Trophoblast cell (in vitro differentiated cells and primary cell): ENCODE measurements at regions not wholly inside any gene's neighbourhood (a gene's known extent, or its start where the extent isn't known, plus 50 kb on each side); places are given as distances from the start of the nearest gene placed in this dataset.

ENCODE experiments used
- DNase-seq, 2 donors: peaks; one replicate each; pipeline ENCODE4 v3.0.0-alpha.2; 2016
- H2AFZ ChIP-seq: 2 replicates; pipeline ENCODE4 v1.6.1; 2013; ENCODE audit warnings: low read length, moderate library complexity, mild to moderate bottlenecking; ENCODE audit not compliant: insufficient read depth, poor library complexity
- H2AK5ac ChIP-seq: 2 replicates; pipeline ENCODE4 v1.6.1; 2013; ENCODE audit warnings: mild to moderate bottlenecking, low read length
- H2BK120ac ChIP-seq: 2 replicates; pipeline ENCODE4 v1.6.1; 2013; ENCODE audit warnings: low read length, mild to moderate bottlenecking, moderate library complexity; ENCODE audit not compliant: insufficient read depth, poor library complexity
- H2BK12ac ChIP-seq: 2 replicates; pipeline ENCODE4 v1.6.1; 2013; ENCODE audit warnings: mild to moderate bottlenecking, low read length, moderate library complexity
- H2BK5ac ChIP-seq: 2 replicates; pipeline ENCODE4 v1.6.1; 2013; ENCODE audit warnings: low read length, low read depth, moderate library complexity, mild to moderate bottlenecking; ENCODE audit not compliant: poor library complexity
- H3K14ac ChIP-seq: 2 replicates; pipeline ENCODE4 v1.6.1; 2013; ENCODE audit warnings: mild to moderate bottlenecking, low read length
- H3K18ac ChIP-seq: 2 replicates; pipeline ENCODE4 v1.6.1; 2013; ENCODE audit warnings: mild to moderate bottlenecking, low read length
- H3K23ac ChIP-seq: 2 replicates; pipeline ENCODE4 v1.6.1; 2013; ENCODE audit warnings: low read length
- H3K27ac ChIP-seq: 2 replicates; pipeline ENCODE4 v1.5.1; 2013; ENCODE audit warnings: low read depth, mild to moderate bottlenecking, inconsistent platforms, low read length, moderate library complexity
- H3K27me3 ChIP-seq: 2 replicates; pipeline ENCODE4 v1.6.1; 2013; ENCODE audit warnings: inconsistent platforms, mild to moderate bottlenecking, low read length, moderate library complexity; ENCODE audit not compliant: insufficient read depth
- H3K36me3 ChIP-seq, 2 experiments: 1 replicate in 1 of 2; 2 replicates in 1 of 2; pipeline ENCODE4 v1.6.1; 2013; ENCODE audit warnings: low read length in 2 of 2, mild to moderate bottlenecking in 2 of 2, moderate library complexity in 1 of 2; ENCODE audit not compliant: insufficient read depth in 2 of 2, control insufficient read depth in 1 of 2
- H3K4ac ChIP-seq: 2 replicates; pipeline ENCODE4 v1.6.1; 2013; ENCODE audit warnings: low read depth, mild to moderate bottlenecking, low read length, moderate library complexity
- H3K4me1 ChIP-seq, 2 experiments: 1 replicate in 1 of 2; 2 replicates in 1 of 2; pipeline ENCODE4 v1.6.1; 2013; ENCODE audit warnings: low read length in 2 of 2, mild to moderate bottlenecking in 2 of 2, moderate library complexity in 1 of 2; ENCODE audit not compliant: insufficient read depth in 2 of 2, control insufficient read depth in 1 of 2
- H3K4me2 ChIP-seq: 2 replicates; pipeline ENCODE4 v1.6.1; 2013; ENCODE audit warnings: inconsistent platforms, mild to moderate bottlenecking, low read length, moderate library complexity
- H3K4me3 ChIP-seq: 2 replicates; pipeline ENCODE4 v1.5.1; 2013; ENCODE audit warnings: mild to moderate bottlenecking, low read depth, low read length, inconsistent platforms
- H3K79me1 ChIP-seq: one replicate; pipeline ENCODE4 v1.6.1; 2013; ENCODE audit warnings: low read length
- H3K79me2 ChIP-seq: 2 replicates; pipeline ENCODE4 v1.6.1; 2013; ENCODE audit warnings: low read length, mild to moderate bottlenecking; ENCODE audit not compliant: control insufficient read depth, insufficient read depth, poor library complexity
- H3K9ac ChIP-seq: 2 replicates; pipeline ENCODE4 v1.6.1; 2013; ENCODE audit warnings: mild to moderate bottlenecking, low read length
- H3K9me3 ChIP-seq: 2 replicates; pipeline ENCODE4 v1.6.1; 2013; ENCODE audit warnings: low read depth, mild to moderate bottlenecking, control low read depth, inconsistent platforms, low read length; ENCODE audit not compliant: insufficient read depth
- H4K12ac ChIP-seq: 2 replicates; pipeline ENCODE4 v1.6.1; 2013; ENCODE audit warnings: low read depth, mild to moderate bottlenecking, low read length, moderate library complexity
- H4K8ac ChIP-seq: 2 replicates; pipeline ENCODE4 v1.6.1; 2013; ENCODE audit warnings: low read depth, mild to moderate bottlenecking, low read length, moderate library complexity
- H4K91ac ChIP-seq: one replicate; pipeline ENCODE4 v1.6.1; 2013; ENCODE audit warnings: low read depth, mild to moderate bottlenecking, low read length, moderate library complexity
- WGBS: extraction: QIAGEN DNeasy Blood & Tissue Kit; methylation state at CpG from one replicate; pipeline ENCODE4 v1.1.7; 2013; ENCODE audit warnings: missing lambda C conversion rate; ENCODE audit not compliant: insufficient read length, insufficient coverage; ENCODE audit errors: extremely low coverage; 5-methylcytosine and 5-hydroxymethylcytosine counted together

GRCh38 chr20:11130554-11131166, 456.9 kb upstream of the JAG1 start:
- Histone ChIP-seq H3K9ac (no peak overlapping the region), H3K79me1 (no peaks in the 10 kb centered on the region), H4K91ac (no peak overlapping the region), H3K4me3 (no peak overlapping the region), H3K79me2 (no peaks in the 10 kb centered on the region), H4K12ac (no peak overlapping the region), H3K36me3 (no peaks in the 10 kb centered on the region), H2AK5ac (no peak overlapping the region), H3K4me1 (no peaks in the 10 kb centered on the region), H3K27ac (no peak overlapping the region), H3K23ac (no peak overlapping the region), H3K9me3 (no peaks in the 10 kb centered on the region), H2AFZ (no peak overlapping the region), H2BK120ac (no peak overlapping the region), H2BK12ac (no peak overlapping the region), H3K27me3 (no peaks in the 10 kb centered on the region), H3K14ac (no peak overlapping the region), H4K8ac (no peak overlapping the region), H3K4me2 (no peak overlapping the region), H2BK5ac (no peak overlapping the region), H3K18ac (no peak overlapping the region), H3K4ac (no peak overlapping the region)
- no peak for DNase-seq
- WGBS = no CpG with 5 or more reads among the region's 1 CpG

GRCh38 chr20:11132819-11133415, 459.1 kb upstream of the JAG1 start:
- no peak overlapping the region for H3K9ac ChIP-seq
- H3K4me3 ChIP-seq = no peak overlapping the region
- H2AFZ ChIP-seq = no peak overlapping the region
- H3K27me3 ChIP-seq = no peaks in the 10 kb centered on the region
- no CpG with 5 or more reads among the region's 3 CpGs for WGBS
- no peak overlapping the region for H3K4ac ChIP-seq
- H4K8ac ChIP-seq = no peak overlapping the region
- no peak overlapping the region for H3K14ac ChIP-seq
- H3K4me1 ChIP-seq = no peaks in the 10 kb centered on the region
- no peaks in the 10 kb centered on the region for H3K36me3 ChIP-seq
- no peak overlapping the region for H2BK12ac ChIP-seq
- no peaks in the 10 kb centered on the region for H3K79me2 ChIP-seq
- no peaks in the 10 kb centered on the region for H3K9me3 ChIP-seq
- no peak overlapping the region for H3K27ac ChIP-seq
- DNase-seq = no peak
- H4K12ac ChIP-seq = no peak overlapping the region
- no peaks in the 10 kb centered on the region for H3K79me1 ChIP-seq
- H2BK5ac ChIP-seq = no peak overlapping the region
- no peak overlapping the region for H3K4me2 ChIP-seq
- no peak overlapping the region for H3K18ac ChIP-seq
- H4K91ac ChIP-seq = no peak overlapping the region
- no peak overlapping the region for H2AK5ac ChIP-seq
- no peak overlapping the region for H2BK120ac ChIP-seq
- H3K23ac ChIP-seq = no peak overlapping the region

- no peak overlapping the region for H3K14ac ChIP-seq
- H2AK5ac ChIP-seq = no peak overlapping the region
- no peak overlapping the region for H4K91ac ChIP-seq
- H2BK5ac ChIP-seq = no peak overlapping the region
- no peaks in the 10 kb centered on the region for H3K79me2 ChIP-seq
- H3K4ac ChIP-seq = no peak overlapping the region
- H4K12ac ChIP-seq = no peak overlapping the region
- H3K4me2 ChIP-seq = no peak overlapping the region
- no peak overlapping the region for H3K18ac ChIP-seq
- H3K27ac ChIP-seq = no peak overlapping the region
- H3K9ac ChIP-seq = no peak overlapping the region
- no peak overlapping the region for H2BK12ac ChIP-seq
- H2BK120ac ChIP-seq = no peak overlapping the region
- H4K8ac ChIP-seq = no peak overlapping the region
- H3K27me3 ChIP-seq = no peaks in the 10 kb centered on the region
- no peaks in the 10 kb centered on the region for H3K79me1 ChIP-seq
- no peaks in the 10 kb centered on the region for H3K9me3 ChIP-seq
- H2AFZ ChIP-seq = no peak overlapping the region
- no peaks in the 10 kb centered on the region for H3K36me3 ChIP-seq
- no peak for DNase-seq
- H3K4me1 ChIP-seq = no peaks in the 10 kb centered on the region
- no peak overlapping the region for H3K4me3 ChIP-seq
- H3K23ac ChIP-seq = no peak overlapping the region
Observed at GRCh38 chr20:11136691-11137090, 462.9 kb upstream of the JAG1 start.

- H4K91ac ChIP-seq = no peak overlapping the region
- no peak overlapping the region for H2BK5ac ChIP-seq
- no peaks in the 10 kb centered on the region for H3K79me1 ChIP-seq
- H2BK120ac ChIP-seq = no peak overlapping the region
- no peak overlapping the region for H2AFZ ChIP-seq
- H3K79me2 ChIP-seq = no peaks in the 10 kb centered on the region
- no peak overlapping the region for H3K4me2 ChIP-seq
- no peaks in the 10 kb centered on the region for H3K9me3 ChIP-seq
- H3K27ac ChIP-seq = no peak overlapping the region
- DNase-seq = no peak
- WGBS = no CpG with 5 or more reads among the region's 3 CpGs
- no peak overlapping the region for H2AK5ac ChIP-seq
- H2BK12ac ChIP-seq = no peak overlapping the region
- no peak overlapping the region for H3K4ac ChIP-seq
- H3K14ac ChIP-seq = no peak overlapping the region
- H3K36me3 ChIP-seq = no peaks in the 10 kb centered on the region
- H4K12ac ChIP-seq = no peak overlapping the region
- H3K18ac ChIP-seq = no peak overlapping the region
- no peaks in the 10 kb centered on the region for H3K27me3 ChIP-seq
- H3K4me3 ChIP-seq = no peak overlapping the region
- H3K23ac ChIP-seq = no peak overlapping the region
- H4K8ac ChIP-seq = no peak overlapping the region
- H3K4me1 ChIP-seq = no peaks in the 10 kb centered on the region
- no peak overlapping the region for H3K9ac ChIP-seq
Observed at GRCh38 chr20:11137688-11138087, 463.9 kb upstream of the JAG1 start.
